ENCODE measurements at regions not wholly inside any gene's neighbourhood (a gene's known extent, or its start where the extent isn't known, plus 50 kb on each side); places are given as distances from the start of the nearest gene placed in this dataset.
"Not testable (repeated sequence)": the region's sequence is repeated elsewhere in the genome, so short reads cannot be mapped to it uniquely, and the experiment has no call there.

- Histone ChIP-seq H3K79me2 (ENCODE audit: insufficient read depth, low read length) (no peaks in the 10 kb centered on the region), H3K4me3 (ENCODE audit: low read depth, low read length, poor library complexity, severe bottlenecking) (no peak overlapping the region), H4K20me1 (ENCODE audit: insufficient read depth, low read length) (no peaks in the 10 kb centered on the region), H3K9ac (ENCODE audit: low read length) (no peak overlapping the region), H3K9me3 (ENCODE audit: low read length) (no peaks in the 10 kb centered on the region), H3K36me3 (ENCODE audit: insufficient read depth, low read length) (no peaks in the 10 kb centered on the region), H3K4me1 (ENCODE audit: insufficient read depth, low read length, severe bottlenecking) (no peaks in the 10 kb centered on the region), H3K27me3 (ENCODE audit: insufficient read depth, low read length) (no peaks in the 10 kb centered on the region), H3K9me2 (ENCODE audit: low read depth, low read length) (no peaks in the 10 kb centered on the region), H3K27ac (ENCODE audit: low read depth, low read length, poor library complexity, severe bottlenecking) (no peak overlapping the region), H3K4me2 (ENCODE audit: low read length) (no peak overlapping the region), H2AFZ (ENCODE audit: low read length) (no peak overlapping the region), H3F3A (ENCODE audit: insufficient read depth, low read length) (no peaks in the 10 kb centered on the region)
- TF ChIP-seq, protein P1, sequence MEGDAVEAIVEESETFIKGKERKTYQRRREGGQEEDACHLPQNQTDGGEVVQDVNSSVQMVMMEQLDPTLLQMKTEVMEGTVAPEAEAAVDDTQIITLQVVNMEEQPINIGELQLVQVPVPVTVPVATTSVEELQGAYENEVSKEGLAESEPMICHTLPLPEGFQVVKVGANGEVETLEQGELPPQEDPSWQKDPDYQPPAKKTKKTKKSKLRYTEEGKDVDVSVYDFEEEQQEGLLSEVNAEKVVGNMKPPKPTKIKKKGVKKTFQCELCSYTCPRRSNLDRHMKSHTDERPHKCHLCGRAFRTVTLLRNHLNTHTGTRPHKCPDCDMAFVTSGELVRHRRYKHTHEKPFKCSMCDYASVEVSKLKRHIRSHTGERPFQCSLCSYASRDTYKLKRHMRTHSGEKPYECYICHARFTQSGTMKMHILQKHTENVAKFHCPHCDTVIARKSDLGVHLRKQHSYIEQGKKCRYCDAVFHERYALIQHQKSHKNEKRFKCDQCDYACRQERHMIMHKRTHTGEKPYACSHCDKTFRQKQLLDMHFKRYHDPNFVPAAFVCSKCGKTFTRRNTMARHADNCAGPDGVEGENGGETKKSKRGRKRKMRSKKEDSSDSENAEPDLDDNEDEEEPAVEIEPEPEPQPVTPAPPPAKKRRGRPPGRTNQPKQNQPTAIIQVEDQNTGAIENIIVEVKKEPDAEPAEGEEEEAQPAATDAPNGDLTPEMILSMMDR (IDR thresholded peaks at IDR 0.05; ENCODE audit: low read length), result no peak
- no peak for TF ChIP-seq EZH2 (IDR thresholded peaks at IDR 0.05; ENCODE audit: borderline replicate concordance, low read length)
These were observed 65.6 kb upstream of the EDEM3 start for GRCh38 chr1:184820218-184820750.

DNA sequence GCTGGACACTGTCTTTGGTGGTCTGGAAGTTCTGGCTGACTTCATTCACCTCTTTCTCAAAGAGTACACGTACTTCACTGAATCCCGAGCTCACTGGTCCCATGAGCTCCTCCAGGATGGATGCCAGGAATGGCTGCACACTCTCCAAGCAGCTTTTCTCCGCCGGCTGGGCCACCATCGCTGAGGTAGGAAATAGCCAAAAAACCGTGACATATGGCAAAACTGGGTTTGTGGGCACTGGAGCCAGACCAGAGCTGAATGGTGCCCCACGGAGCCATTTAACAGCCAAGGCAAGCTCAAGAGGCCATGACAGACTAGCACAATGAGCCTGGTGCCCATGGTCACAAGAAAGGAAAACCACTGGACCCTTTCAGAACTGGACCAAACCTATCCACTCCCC is 64.0 kb upstream of the EDEM3 start:
- no peaks in the 10 kb centered on the region for H3K9me2 ChIP-seq (ENCODE audit: low read depth, low read length)
- TF ChIP-seq, protein P1 (IDR thresholded peaks at IDR 0.05; ENCODE audit: low read length), result no peak
- TF ChIP-seq EZH2 (IDR thresholded peaks at IDR 0.05; ENCODE audit: borderline replicate concordance, low read length), result no peak
- H3K4me2 ChIP-seq (ENCODE audit: low read length), result no peak overlapping the region
- no peaks in the 10 kb centered on the region for H4K20me1 ChIP-seq (ENCODE audit: insufficient read depth, low read length)
- H3F3A ChIP-seq (ENCODE audit: insufficient read depth, low read length), result no peaks in the 10 kb centered on the region
- no peaks in the 10 kb centered on the region for H3K4me1 ChIP-seq (ENCODE audit: insufficient read depth, low read length, severe bottlenecking)
- 0 out of 2 replicates have a peak, but pooled peaks cover 3% of the 10 kb centered on the region for H3K9me3 ChIP-seq (ENCODE audit: low read length)
- H3K4me3 ChIP-seq (ENCODE audit: low read depth, low read length, poor library complexity, severe bottlenecking), result no peak overlapping the region
- no peaks in the 10 kb centered on the region for H3K36me3 ChIP-seq (ENCODE audit: insufficient read depth, low read length)
- H3K27me3 ChIP-seq (ENCODE audit: insufficient read depth, low read length), result no peaks in the 10 kb centered on the region
- H3K27ac ChIP-seq (ENCODE audit: low read depth, low read length, poor library complexity, severe bottlenecking), result no peak overlapping the region
- H3K9ac ChIP-seq (ENCODE audit: low read length), result no peak overlapping the region
- H3K79me2 ChIP-seq (ENCODE audit: insufficient read depth, low read length), result no peaks in the 10 kb centered on the region
- no peak overlapping the region for H2AFZ ChIP-seq (ENCODE audit: low read length)

GRCh38 chr1:184817003-184817402 is 62.3 kb upstream of the EDEM3 start:
- not testable (repeated sequence) for H4K20me1 ChIP-seq (ENCODE audit: insufficient read depth, low read length); H3K9me2 ChIP-seq (ENCODE audit: low read depth, low read length); H3K27ac ChIP-seq (ENCODE audit: low read depth, low read length, poor library complexity, severe bottlenecking); H2AFZ ChIP-seq (ENCODE audit: low read length); H3K4me1 ChIP-seq (ENCODE audit: insufficient read depth, low read length, severe bottlenecking); H3K36me3 ChIP-seq (ENCODE audit: insufficient read depth, low read length); H3K4me3 ChIP-seq (ENCODE audit: low read depth, low read length, poor library complexity, severe bottlenecking); H3K4me2 ChIP-seq (ENCODE audit: low read length); H3K9me3 ChIP-seq (ENCODE audit: low read length); H3K27me3 ChIP-seq (ENCODE audit: insufficient read depth, low read length); H3K9ac ChIP-seq (ENCODE audit: low read length); H3K79me2 ChIP-seq (ENCODE audit: insufficient read depth, low read length); H3F3A ChIP-seq (ENCODE audit: insufficient read depth, low read length)

GRCh38 chr1:184813528-184814089 is 59.0 kb upstream of the EDEM3 start:
- Histone ChIP-seq H3K9me3 (ENCODE audit: low read length) (0 out of 2 replicates have a peak, but pooled peaks cover 3% of the 10 kb centered on the region), H3K9me2 (ENCODE audit: low read depth, low read length) (no peaks in the 10 kb centered on the region), H3K27ac (ENCODE audit: low read depth, low read length, poor library complexity, severe bottlenecking) (no peak overlapping the region), H4K20me1 (ENCODE audit: insufficient read depth, low read length) (no peaks in the 10 kb centered on the region), H3K27me3 (ENCODE audit: insufficient read depth, low read length) (no peaks in the 10 kb centered on the region), H3K9ac (ENCODE audit: low read length) (no peak overlapping the region), H3K4me3 (ENCODE audit: low read depth, low read length, poor library complexity, severe bottlenecking) (no peak overlapping the region), H3K4me1 (ENCODE audit: insufficient read depth, low read length, severe bottlenecking) (no peaks in the 10 kb centered on the region), H2AFZ (ENCODE audit: low read length) (no peak overlapping the region), H3K79me2 (ENCODE audit: insufficient read depth, low read length) (no peaks in the 10 kb centered on the region), H3K4me2 (ENCODE audit: low read length) (no peak overlapping the region), H3K36me3 (ENCODE audit: insufficient read depth, low read length) (no peaks in the 10 kb centered on the region), H3F3A (ENCODE audit: insufficient read depth, low read length) (no peaks in the 10 kb centered on the region)
- no peak for TF ChIP-seq EZH2 (IDR thresholded peaks at IDR 0.05; ENCODE audit: borderline replicate concordance, low read length)
- TF ChIP-seq, protein P1 (IDR thresholded peaks at IDR 0.05; ENCODE audit: low read length), result no peak

Data from OCI-LY1 (cell line).